HL-60 (cell line): ENCODE measurements at regions not wholly inside any gene's neighbourhood (a gene's known extent, or its start where the extent isn't known, plus 50 kb on each side); places are given as distances from the start of the nearest gene placed in this dataset.

ENCODE experiments used
- DNase-seq, 2 experiments: peaks; one replicate each; pipeline ENCODE4 v3.0.0-alpha.2; 2010 to 2020; ENCODE audit warnings: low read depth in 1 of 2, low spot score in 1 of 2
- H3K27ac ChIP-seq: fragments of 250-450 bp; sonication (Bioruptor Pico); replicated peaks from 2 replicates; pipeline ENCODE4 v1.5.1; 2020; ENCODE audit warnings: mild to moderate bottlenecking, moderate library complexity
- H3K27me3 ChIP-seq: fragments of 250-450 bp; sonication (Bioruptor Pico); 2 replicates; pipeline ENCODE4 v1.5.1; 2021; ENCODE audit warnings: mild to moderate bottlenecking, moderate library complexity; ENCODE audit not compliant: insufficient read depth, poor library complexity, severe bottlenecking
- H3K4me3 ChIP-seq: replicated peaks from 2 replicates; pipeline ENCODE4 v1.5.1; 2011; ENCODE audit warnings: mild to moderate bottlenecking, control low read depth, low read length; ENCODE audit not compliant: insufficient read depth
- CTCF ChIP-seq: IDR thresholded peaks from one replicate; pipeline ENCODE4 v1.5.1; 2011; ENCODE audit warnings: low read length, control low read depth, inconsistent platforms; ENCODE audit not compliant: insufficient read depth
- GABPA ChIP-seq: IDR thresholded peaks from 2 replicates; pipeline ENCODE4 v1.6.1; 2012; ENCODE audit warnings: low read depth
- POLR2AphosphoS5 ChIP-seq: IDR thresholded peaks from 2 replicates; pipeline ENCODE4 v1.6.1; 2012; ENCODE audit warnings: low read depth
- REST ChIP-seq: IDR thresholded peaks from 2 replicates; pipeline ENCODE4 v1.6.1; 2012; ENCODE audit warnings: low read depth; ENCODE audit not compliant: insufficient replicate concordance
- SPI1 ChIP-seq: IDR thresholded peaks from 2 replicates; pipeline ENCODE4 v1.6.1; 2012; ENCODE audit warnings: low read depth, mild to moderate bottlenecking, borderline replicate concordance

GRCh38 chr13:64553411-64554129 lies 2676.6 kb downstream of the PCDH9 start:
- Histone ChIP-seq H3K27me3 (no peaks in the 10 kb centered on the region), H3K4me3 (no peak overlapping the region), H3K27ac (no peak overlapping the region)
- TF ChIP-seq CTCF = no peak
- no peak for TF ChIP-seq GABPA
- TF ChIP-seq REST = no peak
- no peak for TF ChIP-seq SPI1
- TF ChIP-seq POLR2AphosphoS5 = no peak
- DNase-seq = no peak

- Histone ChIP-seq H3K27ac (no peak overlapping the region), H3K4me3 (no peak overlapping the region), H3K27me3 (no peaks in the 10 kb centered on the region)
- TF ChIP-seq GABPA (no peak), POLR2AphosphoS5 (no peak), SPI1 (no peak), REST (no peak), CTCF (no peak)
- no peak for DNase-seq
Measured at GRCh38 chr13:64551755-64552154, 2678.4 kb downstream of the PCDH9 start.

- no peaks in the 10 kb centered on the region for H3K27me3 ChIP-seq
- H3K4me3 ChIP-seq = no peak overlapping the region
- TF ChIP-seq GABPA (no peak), CTCF (no peak), REST (no peak), SPI1 (no peak), POLR2AphosphoS5 (no peak)
- no peak for DNase-seq
- no peak overlapping the region for H3K27ac ChIP-seq
Measured at GRCh38 chr13:64546371-64546770, 2683.8 kb downstream of the PCDH9 start.
